Esophagus muscularis mucosa (tissue), 4 donors: ENCODE measurements at regions not wholly inside any gene's neighbourhood (a gene's known extent, or its start where the extent isn't known, plus 50 kb on each side); places are given as distances from the start of the nearest gene placed in this dataset.

Experiments used
- CTCF ChIP-seq, 3 experiments: fragments of 200-600 bp in 2 of 3; fragments of 450-650 bp in 1 of 3; sonication (generic) in 2 of 3; IDR thresholded peaks; one replicate each; pipeline ENCODE4 v1.5.1; 2017 to 2019; ENCODE audit warnings: antibody characterized with exemption in 3 of 3, mild to moderate bottlenecking in 2 of 3, moderate library complexity in 1 of 3
- EP300 ChIP-seq: sonication (generic); formaldehyde crosslinking; IDR thresholded peaks from one replicate; pipeline ENCODE4 v1.6.1; 2017; ENCODE audit warnings: antibody characterized with exemption
- POLR2A ChIP-seq: fragments of 450-650 bp; IDR thresholded peaks from one replicate; pipeline ENCODE4 v1.6.1; 2017; ENCODE audit warnings: antibody characterized with exemption, moderate library complexity, mild to moderate bottlenecking, low read depth
- POLR2AphosphoS5 ChIP-seq, 2 donors: sonication (generic); formaldehyde crosslinking; IDR thresholded peaks; one replicate each; pipeline ENCODE4 v1.6.1; 2017; ENCODE audit warnings: antibody characterized with exemption in 2 of 2

GRCh38 chr5:74428876-74429275 is 211.7 kb downstream of the ENC1 start:
- no peak for TF ChIP-seq CTCF (IDR thresholded peaks at IDR 0.05)
- TF ChIP-seq EP300 = no peak
- no peak for TF ChIP-seq POLR2A
- TF ChIP-seq POLR2AphosphoS5 (IDR thresholded peaks at IDR 0.05) = no peak
